OCI-LY7 (cell line): ENCODE measurements at regions not wholly inside any gene's neighbourhood (a gene's known extent, or its start where the extent isn't known, plus 50 kb on each side); places are given as distances from the start of the nearest gene placed in this dataset.

Experiments
- BruUV-seq: library from RNA; stranded (reverse); fragments of 400-500 nt; replicated peaks from 2 replicates; lab custom pipeline; 2021; lab: Mats Ljungman, UMichigan
- CTCF ChIA-PET: fragments of 300-600 bp; sonication (Branson Sonifier 250); formaldehyde crosslinking; loops from one replicate; lab custom pipeline; 2022; ENCODE audit warnings: antibody characterized with exemption; ENCODE audit not compliant: unreplicated experiment; lab: Charles Lee
- POLR2A ChIA-PET: fragments of 300-600 bp; sonication (Branson Sonifier 250); formaldehyde crosslinking; loops from one replicate; lab custom pipeline; 2022; ENCODE audit warnings: antibody characterized with exemption; lab: Charles Lee
- DNase-seq: peaks from one replicate; pipeline ENCODE4 v3.0.0-alpha.2; 2015; ENCODE audit warnings: low spot score
- H2AFZ ChIP-seq: fragments of 200-600 bp; sonication (generic), shearing (Covaris generic); 2 replicates; pipeline ENCODE4 v1.6.1; 2014; ENCODE audit warnings: mild to moderate bottlenecking, antibody characterized with exemption, low read length, moderate library complexity
- H3K27ac ChIP-seq: fragments of 200-600 bp; sonication (generic); 2 replicates; pipeline ENCODE4 v1.5.1; 2014; ENCODE audit warnings: mixed run types, low read depth, mild to moderate bottlenecking, moderate library complexity, low read length, inconsistent platforms; ENCODE audit not compliant: poor library complexity, severe bottlenecking
- H3K36me3 ChIP-seq: fragments of 200-600 bp; sonication (generic); 2 replicates; pipeline ENCODE4 v1.6.1; 2014; ENCODE audit warnings: mild to moderate bottlenecking, antibody characterized with exemption, low read length, moderate library complexity, mixed read lengths; ENCODE audit not compliant: insufficient read depth
- H3K4me1 ChIP-seq: fragments of 200-600 bp; sonication (generic); 2 replicates; pipeline ENCODE4 v1.5.1; 2014; ENCODE audit warnings: mild to moderate bottlenecking, low read length; ENCODE audit not compliant: insufficient read depth, poor library complexity, severe bottlenecking
- H3K4me2 ChIP-seq: fragments of 200-600 bp; sonication (generic); 2 replicates; pipeline ENCODE4 v1.6.1; 2014; ENCODE audit warnings: mild to moderate bottlenecking, low read length
- H3K4me3 ChIP-seq: fragments of 200-600 bp; sonication (generic); 2 replicates; pipeline ENCODE4 v1.5.1; 2014; ENCODE audit warnings: mild to moderate bottlenecking, low read depth, low read length; ENCODE audit not compliant: poor library complexity, severe bottlenecking
- H3K79me2 ChIP-seq: fragments of 200-600 bp; sonication (generic); 2 replicates; pipeline ENCODE4 v1.6.1; 2016; ENCODE audit warnings: low read depth, mild to moderate bottlenecking, low read length, moderate library complexity, mixed read lengths; ENCODE audit not compliant: insufficient read depth
- H3K9me2 ChIP-seq: fragments of 200-600 bp; sonication (generic); 2 replicates; pipeline ENCODE4 v1.6.1; 2016; ENCODE audit warnings: mild to moderate bottlenecking, low read length, mixed read lengths; ENCODE audit not compliant: insufficient read depth
- H3K9me3 ChIP-seq: fragments of 200-600 bp; sonication (generic); 2 replicates; pipeline ENCODE4 v1.6.1; 2014; ENCODE audit warnings: mild to moderate bottlenecking, mixed run types, low read length, mixed read lengths
- H4K20me1 ChIP-seq: fragments of 200-600 bp; sonication (generic); 2 replicates; pipeline ENCODE4 v1.6.1; 2014; ENCODE audit warnings: mild to moderate bottlenecking, antibody characterized with exemption, low read length, moderate library complexity, mixed read lengths; ENCODE audit not compliant: insufficient read depth
- CTCF ChIP-seq: fragments of 200-600 bp; sonication (generic); conservative IDR thresholded peaks from 2 replicates; pipeline ENCODE4 v1.5.1; 2014; ENCODE audit warnings: mild to moderate bottlenecking, antibody characterized with exemption, low read length, moderate library complexity, mixed read lengths
- EZH2phosphoT487 ChIP-seq: fragments of 200-600 bp; sonication (generic); IDR thresholded peaks from 2 replicates; pipeline ENCODE4 v1.6.1; 2018; ENCODE audit warnings: low read depth, borderline replicate concordance, mild to moderate bottlenecking, mixed run types, antibody characterized with exemption, low read length, moderate library complexity, mixed read lengths
- intact Hi-C: fragments of 100-400 bp; cut with micrococcal nuclease; formaldehyde crosslinking; loops from one replicate; pipeline ENCODE4 v1.10.0; 2022; ENCODE audit not compliant: unreplicated experiment

GRCh38 chr4:107392380-107392779 lies 327.7 kb downstream of the PAPSS1 start:
- no TSS peak for BruUV-seq

GRCh38 chr4:107391630-107392028 lies 328.4 kb downstream of the PAPSS1 start:
- intact Hi-C loops = no loop called here
- no peak overlapping the region for H3K27ac ChIP-seq
- H4K20me1 ChIP-seq = no peaks in the 10 kb centered on the region
- BruUV-seq = no TSS peak
- ChIA-PET CTCF (no interaction called here), POLR2A (interaction anchor here (0.6 kb wide), 1 partner anchor 16 kb away, joined by 6 read pairs; no protein-coding TSS in a partner anchor)
- H2AFZ ChIP-seq = no peak overlapping the region
- TF ChIP-seq EZH2phosphoT487 (no peak), CTCF (no peak)
- no peaks in the 10 kb centered on the region for H3K9me3 ChIP-seq
- no peaks in the 10 kb centered on the region for H3K79me2 ChIP-seq
- no peak overlapping the region for H3K4me3 ChIP-seq
- no peak overlapping the region for H3K4me2 ChIP-seq
- no peaks in the 10 kb centered on the region for H3K4me1 ChIP-seq
- no peaks in the 10 kb centered on the region for H3K9me2 ChIP-seq
- no peak for DNase-seq
- H3K36me3 ChIP-seq = no peaks in the 10 kb centered on the region

More at GRCh38 chr4:107392380-107392779, 327.7 kb downstream of the PAPSS1 start:
- POLR2A ChIA-PET = interaction anchor here (0.6 to 1.1 kb wide), 2 partner anchors 15 to 25 kb away, joined by 3 to 6 read pairs; no protein-coding TSS in a partner anchor
- CTCF ChIA-PET = no interaction called here
- Histone ChIP-seq H3K9me3 (no peaks in the 10 kb centered on the region), H3K27ac (no peak overlapping the region), H3K4me2 (no peak overlapping the region), H3K4me3 (no peak overlapping the region), H3K9me2 (no peaks in the 10 kb centered on the region), H3K4me1 (no peaks in the 10 kb centered on the region), H4K20me1 (no peaks in the 10 kb centered on the region), H3K79me2 (no peaks in the 10 kb centered on the region), H2AFZ (no peak overlapping the region), H3K36me3 (no peaks in the 10 kb centered on the region)
- TF ChIP-seq EZH2phosphoT487 = no peak
- no peak for TF ChIP-seq CTCF
- no peak for DNase-seq
- intact Hi-C loops = no loop called here

- CTCF ChIA-PET = no interaction called here
- Histone ChIP-seq H3K27ac (no peak overlapping the region), H3K9me3 (no peaks in the 10 kb centered on the region), H2AFZ (no peak overlapping the region), H3K9me2 (no peaks in the 10 kb centered on the region), H3K4me2 (no peak overlapping the region), H3K4me1 (no peaks in the 10 kb centered on the region), H3K79me2 (no peaks in the 10 kb centered on the region), H3K4me3 (no peak overlapping the region), H4K20me1 (no peaks in the 10 kb centered on the region), H3K36me3 (no peaks in the 10 kb centered on the region)
- DNase-seq = no peak
- BruUV-seq = no TSS peak
- POLR2A ChIA-PET = interaction anchor here (0.6 kb wide), 1 partner anchor 228 kb away, joined by 3 read pairs; no protein-coding TSS in a partner anchor
- TF ChIP-seq EZH2phosphoT487 (no peak), CTCF (no peak)
- intact Hi-C loops = no loop called here
Observed at GRCh38 chr4:107391009-107391629, 328.9 kb downstream of the PAPSS1 start.
